PFSK-1 (cell line): ENCODE measurements at regions not wholly inside any gene's neighbourhood (a gene's known extent, or its start where the extent isn't known, plus 50 kb on each side); places are given as distances from the start of the nearest gene placed in this dataset.

Source experiments
- POLR2AphosphoS5 ChIP-seq: IDR thresholded peaks from 2 replicates; pipeline ENCODE4 v1.6.1; 2012; ENCODE audit warnings: low read depth, mild to moderate bottlenecking, control low read depth, low read length, moderate library complexity
- REST ChIP-seq, 2 experiments: IDR thresholded peaks; 2 replicates each; pipeline versions ENCODE4 v1.6.1 to v1.8.0; 2011 to 2012; ENCODE audit warnings: low read depth in 2 of 2, low read length in 2 of 2, control low read depth in 1 of 2, inconsistent platforms in 1 of 2, mild to moderate bottlenecking in 1 of 2, moderate library complexity in 1 of 2; ENCODE audit not compliant: insufficient read depth in 1 of 2
- TAF1 ChIP-seq: IDR thresholded peaks from 2 replicates; pipeline ENCODE4 v1.6.1; 2012; ENCODE audit warnings: low read length, control low read depth, borderline replicate concordance; ENCODE audit not compliant: insufficient read depth

- TF ChIP-seq TAF1: no peak
- TF ChIP-seq POLR2AphosphoS5: no peak
- TF ChIP-seq REST (IDR thresholded peaks at IDR 0.05; ENCODE audit: insufficient read depth in 1 of 2, low read depth in 2 of 2, low read length in 2 of 2): no peak
Measured at GRCh38 chr2:45285771-45286390, 276.6 kb upstream of the SIX2 start.
